GM12878 (cell line): ENCODE measurements at regions not wholly inside any gene's neighbourhood (a gene's known extent, or its start where the extent isn't known, plus 50 kb on each side); places are given as distances from the start of the nearest gene placed in this dataset.

Source experiments
- ATAC-seq: fragments of 200-7000 bp; cut with Tn5 transposase; 3 replicates; pipeline ENCODE4 v1.9.1; 2020; ENCODE audit warnings: mild to moderate bottlenecking, moderate library complexity
- BruUV-seq: library from RNA; stranded (reverse); fragments of 400-500 nt; replicated peaks from 2 replicates; lab custom pipeline; 2021; lab: Mats Ljungman, UMichigan
- CTCF ChIA-PET: fragments of 300-600 bp; sonication (Branson Sonifier 250); formaldehyde crosslinking; extraction: SDS; loops from one replicate; lab custom pipeline; 2021; ENCODE audit warnings: inconsistent platforms; lab: Yijun Ruan, JAX
- POLR2A ChIA-PET: fragments of 350-600 bp; formaldehyde crosslinking; extraction: SDS; loops from one replicate; lab custom pipeline; 2021; ENCODE audit warnings: inconsistent platforms; lab: Charles Lee
- RAD21 ChIA-PET: fragments of 300-600 bp; sonication (Branson Sonifier 250); formaldehyde crosslinking; loops from one replicate; lab custom pipeline; 2023; ENCODE audit warnings: antibody characterized with exemption; ENCODE audit not compliant: unreplicated experiment; lab: Charles Lee
- SMC1A ChIA-PET: fragments of 300-600 bp; sonication (Branson Sonifier 250); formaldehyde crosslinking; loops from one replicate; lab custom pipeline; 2023; ENCODE audit not compliant: unreplicated experiment, uncharacterized antibody; lab: Charles Lee
- DNase-seq: peaks from one replicate; pipeline ENCODE4 v3.0.0-alpha.2; 2011; ENCODE audit warnings: low read depth, low spot score
- FAIRE-seq: peaks from 3 replicates; lab custom pipeline; 2011; peaks lifted over from hg19 to GRCh38; lab: Jason Lieb, UNC
- H2AFZ ChIP-seq: 2 replicates; pipeline ENCODE4 v1.6.0; 2011; ENCODE audit warnings: low read depth, low read length, control low read depth; ENCODE audit not compliant: control insufficient read depth
- H3K27ac ChIP-seq: 2 replicates; pipeline ENCODE4 v1.5.1; 2011; ENCODE audit warnings: control low read depth; ENCODE audit not compliant: control insufficient read depth, insufficient read depth
- H3K27me3 ChIP-seq, 2 experiments: replicated peaks in 1 of 2; 2 replicates each; pipeline versions ENCODE4 v1.6.0 to v1.6.1; 2011; ENCODE audit warnings: low read length in 1 of 2; ENCODE audit not compliant: control insufficient read depth in 2 of 2, insufficient read depth in 2 of 2
- H3K36me3 ChIP-seq, 2 experiments: 2 replicates each; pipeline ENCODE4 v1.5.1; 2011; ENCODE audit warnings: low read length in 1 of 2; ENCODE audit not compliant: control insufficient read depth in 2 of 2, insufficient read depth in 2 of 2
- H3K4me1 ChIP-seq: 2 replicates; pipeline ENCODE4 v1.6.1; 2011; ENCODE audit warnings: mild to moderate bottlenecking, low read length, moderate library complexity, mixed read lengths; ENCODE audit not compliant: control insufficient read depth, insufficient read depth
- H3K4me2 ChIP-seq: 2 replicates; pipeline ENCODE4 v1.6.0; 2011; ENCODE audit warnings: control low read depth; ENCODE audit not compliant: control insufficient read depth, insufficient read depth
- H3K4me3 ChIP-seq: fragments of 200-600 bp; sonication (generic); 2 replicates; pipeline ENCODE4 v1.5.1; 2016
- H3K79me2 ChIP-seq: 2 replicates; pipeline ENCODE4 v1.6.0; 2011; ENCODE audit warnings: low read length; ENCODE audit not compliant: control insufficient read depth, insufficient read depth
- H3K9ac ChIP-seq: 2 replicates; pipeline ENCODE4 v1.8.0; 2011; ENCODE audit warnings: low read length, control low read depth, mixed read lengths; ENCODE audit not compliant: control insufficient read depth, insufficient read depth
- H3K9me3 ChIP-seq: replicated peaks from 3 replicates; pipeline ENCODE4 v1.5.1; 2011; ENCODE audit warnings: mild to moderate bottlenecking, low read length; ENCODE audit not compliant: control insufficient read depth, insufficient read depth
- H4K20me1 ChIP-seq: 2 replicates; pipeline ENCODE4 v1.6.0; 2011; ENCODE audit not compliant: control insufficient read depth, insufficient read depth
- ATF7 ChIP-seq: fragments of 450-650 bp; IDR thresholded peaks from 2 replicates; pipeline ENCODE4 v1.6.1; 2016; ENCODE audit warnings: low read depth, mild to moderate bottlenecking
- EED ChIP-seq: sonication (generic); IDR thresholded peaks from 2 replicates; pipeline ENCODE4 v1.6.1; 2016; ENCODE audit warnings: antibody characterized with exemption, low read depth
- HDAC2 ChIP-seq: fragments of 200-600 bp; sonication (generic); IDR thresholded peaks from 2 replicates; pipeline ENCODE4 v1.6.1; 2017
- JUNB ChIP-seq: IDR thresholded peaks from 2 replicates; pipeline ENCODE4 v1.6.1; 2016; ENCODE audit warnings: antibody characterized with exemption, mild to moderate bottlenecking
- MEF2B ChIP-seq: fragments of 450-650 bp; IDR thresholded peaks from 2 replicates; pipeline ENCODE4 v1.6.1; 2018; ENCODE audit warnings: mild to moderate bottlenecking, moderate library complexity; ENCODE audit not compliant: partially characterized antibody, poor library complexity, severe bottlenecking
- SUZ12 ChIP-seq: fragments of 200-600 bp; sonication (generic); IDR thresholded peaks from one replicate; pipeline ENCODE4 v1.6.1; 2018; ENCODE audit warnings: antibody characterized with exemption, mild to moderate bottlenecking; ENCODE audit not compliant: unreplicated experiment
- TBL1XR1 ChIP-seq: IDR thresholded peaks from 2 replicates; pipeline ENCODE4 v1.6.1; 2012; ENCODE audit warnings: low read depth, low read length, improper control_type of control experiment
- YBX1 ChIP-seq: fragments of 450-650 bp; IDR thresholded peaks from 2 replicates; pipeline ENCODE4 v1.6.1; 2016; ENCODE audit warnings: antibody characterized with exemption
- ZNF217 ChIP-seq: fragments of 450-650 bp; IDR thresholded peaks from 2 replicates; pipeline ENCODE4 v1.6.1; 2017; ENCODE audit warnings: antibody characterized with exemption, mild to moderate bottlenecking
- ZSCAN29 ChIP-seq: fragments of 450-650 bp; IDR thresholded peaks from 2 replicates; pipeline ENCODE4 v1.6.1; 2017; ENCODE audit warnings: mild to moderate bottlenecking, moderate library complexity
- WGBS: methylation state at CpG from one replicate; pipeline ENCODE4 v1.1.6; 2016; ENCODE audit warnings: low lambda C conversion rate; ENCODE audit not compliant: insufficient replicate concordance, insufficient coverage; ENCODE audit errors: missing lambda C conversion rate; 5-methylcytosine and 5-hydroxymethylcytosine counted together
- in situ Hi-C: fragments of 300-500 bp; cut with MboI; formaldehyde crosslinking; loops from 9 replicates; pipeline ENCODE4 v1.14.3; 2018; ENCODE audit warnings: mixed read lengths
- intact Hi-C: fragments of 100-400 bp; cut with micrococcal nuclease; formaldehyde crosslinking; loops from one replicate; pipeline ENCODE4 v1.14.2; 2022; ENCODE audit not compliant: unreplicated experiment
- TF ChIP-seq, protein P1 (sequence below): fragments of 450-650 bp; IDR thresholded peaks from 2 replicates; pipeline ENCODE4 v1.6.1; 2017; ENCODE audit warnings: antibody characterized with exemption, mild to moderate bottlenecking, moderate library complexity
- TF ChIP-seq, protein P2 (sequence below), 3 experiments: IDR thresholded peaks in 2 of 3; conservative IDR thresholded peaks in 1 of 3; 2 replicates each; pipeline ENCODE4 v1.5.1; 2011; ENCODE audit warnings: low read depth in 3 of 3, low read length in 3 of 3, mild to moderate bottlenecking in 3 of 3, control low read depth in 2 of 3, moderate library complexity in 2 of 3, inconsistent platforms in 1 of 3, mixed read lengths in 1 of 3; ENCODE audit not compliant: control insufficient read depth in 2 of 3, insufficient read depth in 1 of 3; ENCODE audit errors: extremely low read depth in 1 of 3
- TF ChIP-seq, protein P3 (sequence below): IDR thresholded peaks from 2 replicates; pipeline ENCODE4 v1.6.1; 2011; ENCODE audit warnings: low read depth, low read length, improper control_type of control experiment, borderline replicate concordance
- TF ChIP-seq, protein P4 (sequence below): fragments of 450-650 bp; IDR thresholded peaks from 2 replicates; pipeline ENCODE4 v1.6.1; 2017; ENCODE audit warnings: mild to moderate bottlenecking, moderate library complexity

DNA sequence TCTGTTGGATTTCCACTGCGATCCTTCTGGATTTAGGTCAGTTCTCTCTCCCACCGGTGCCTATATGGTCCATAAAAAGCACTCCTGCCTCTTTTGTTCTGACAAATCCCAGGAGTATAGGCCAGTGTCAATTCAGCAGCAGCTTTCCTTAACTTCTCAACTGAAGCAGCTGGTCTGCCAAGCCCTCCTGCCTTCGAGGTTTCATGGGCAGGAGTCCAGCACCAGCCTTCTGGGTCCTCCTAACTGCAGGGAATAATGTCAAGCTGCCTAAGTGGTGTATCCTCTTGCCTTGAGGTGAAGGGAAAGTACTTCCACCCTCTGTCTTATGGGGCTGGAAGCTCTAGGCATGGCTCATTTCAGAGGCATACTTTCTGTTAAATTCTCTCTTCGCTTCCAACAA, 149.4 kb upstream of the NCAM1 start (continued):
- TF ChIP-seq HDAC2, result no peak
- TF ChIP-seq, protein P1, sequence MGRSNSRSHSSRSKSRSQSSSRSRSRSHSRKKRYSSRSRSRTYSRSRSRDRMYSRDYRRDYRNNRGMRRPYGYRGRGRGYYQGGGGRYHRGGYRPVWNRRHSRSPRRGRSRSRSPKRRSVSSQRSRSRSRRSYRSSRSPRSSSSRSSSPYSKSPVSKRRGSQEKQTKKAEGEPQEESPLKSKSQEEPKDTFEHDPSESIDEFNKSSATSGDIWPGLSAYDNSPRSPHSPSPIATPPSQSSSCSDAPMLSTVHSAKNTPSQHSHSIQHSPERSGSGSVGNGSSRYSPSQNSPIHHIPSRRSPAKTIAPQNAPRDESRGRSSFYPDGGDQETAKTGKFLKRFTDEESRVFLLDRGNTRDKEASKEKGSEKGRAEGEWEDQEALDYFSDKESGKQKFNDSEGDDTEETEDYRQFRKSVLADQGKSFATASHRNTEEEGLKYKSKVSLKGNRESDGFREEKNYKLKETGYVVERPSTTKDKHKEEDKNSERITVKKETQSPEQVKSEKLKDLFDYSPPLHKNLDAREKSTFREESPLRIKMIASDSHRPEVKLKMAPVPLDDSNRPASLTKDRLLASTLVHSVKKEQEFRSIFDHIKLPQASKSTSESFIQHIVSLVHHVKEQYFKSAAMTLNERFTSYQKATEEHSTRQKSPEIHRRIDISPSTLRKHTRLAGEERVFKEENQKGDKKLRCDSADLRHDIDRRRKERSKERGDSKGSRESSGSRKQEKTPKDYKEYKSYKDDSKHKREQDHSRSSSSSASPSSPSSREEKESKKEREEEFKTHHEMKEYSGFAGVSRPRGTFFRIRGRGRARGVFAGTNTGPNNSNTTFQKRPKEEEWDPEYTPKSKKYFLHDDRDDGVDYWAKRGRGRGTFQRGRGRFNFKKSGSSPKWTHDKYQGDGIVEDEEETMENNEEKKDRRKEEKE, result no peak

DNA sequence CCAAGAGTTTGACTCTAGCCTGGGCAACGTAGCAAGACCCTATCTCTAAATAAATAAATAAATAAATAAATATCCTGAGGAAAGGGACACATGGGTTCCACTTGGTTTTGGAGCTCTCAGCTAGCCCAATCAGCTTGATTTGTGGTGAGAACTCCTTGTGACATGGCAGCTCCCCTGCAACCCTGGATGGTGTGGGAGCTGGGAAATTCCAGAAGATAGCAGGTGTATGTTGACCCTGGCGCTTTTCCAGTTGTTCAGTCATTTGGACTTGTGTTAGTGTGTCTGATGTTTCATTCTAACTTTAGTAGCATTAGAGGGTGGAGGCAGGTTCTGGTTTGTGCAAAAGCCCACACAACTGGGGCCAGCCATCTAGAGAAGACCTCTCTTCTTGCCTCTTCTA, 148.5 kb upstream of the NCAM1 start:
- Histone ChIP-seq H2AFZ (no peak overlapping the region), H3K9ac (no peak overlapping the region), H3K4me2 (no peak overlapping the region), H3K9me3 (no peaks in the 10 kb centered on the region), H4K20me1 (no peaks in the 10 kb centered on the region), H3K27ac (no peak overlapping the region), H3K4me3 (no peak overlapping the region), H3K36me3 (no peaks in the 10 kb centered on the region), H3K79me2 (no peaks in the 10 kb centered on the region), H3K4me1 (no peaks in the 10 kb centered on the region), H3K27me3 (no peaks in the 10 kb centered on the region; a peak in 1 of 4 replicates)
- ATAC-seq (no peak), DNase-seq (no peak), FAIRE-seq (no peak)
- ChIA-PET POLR2A (no interaction called here), CTCF (no interaction called here), RAD21 (no interaction called here), SMC1A (no interaction called here)
- BruUV-seq, result no TSS peak
- in situ Hi-C loops, result no loop called here
- whole genome bisulfite sequencing, result 4% methylated on average over 2 of the region's 2 CpGs
- TF ChIP-seq, protein P2, sequence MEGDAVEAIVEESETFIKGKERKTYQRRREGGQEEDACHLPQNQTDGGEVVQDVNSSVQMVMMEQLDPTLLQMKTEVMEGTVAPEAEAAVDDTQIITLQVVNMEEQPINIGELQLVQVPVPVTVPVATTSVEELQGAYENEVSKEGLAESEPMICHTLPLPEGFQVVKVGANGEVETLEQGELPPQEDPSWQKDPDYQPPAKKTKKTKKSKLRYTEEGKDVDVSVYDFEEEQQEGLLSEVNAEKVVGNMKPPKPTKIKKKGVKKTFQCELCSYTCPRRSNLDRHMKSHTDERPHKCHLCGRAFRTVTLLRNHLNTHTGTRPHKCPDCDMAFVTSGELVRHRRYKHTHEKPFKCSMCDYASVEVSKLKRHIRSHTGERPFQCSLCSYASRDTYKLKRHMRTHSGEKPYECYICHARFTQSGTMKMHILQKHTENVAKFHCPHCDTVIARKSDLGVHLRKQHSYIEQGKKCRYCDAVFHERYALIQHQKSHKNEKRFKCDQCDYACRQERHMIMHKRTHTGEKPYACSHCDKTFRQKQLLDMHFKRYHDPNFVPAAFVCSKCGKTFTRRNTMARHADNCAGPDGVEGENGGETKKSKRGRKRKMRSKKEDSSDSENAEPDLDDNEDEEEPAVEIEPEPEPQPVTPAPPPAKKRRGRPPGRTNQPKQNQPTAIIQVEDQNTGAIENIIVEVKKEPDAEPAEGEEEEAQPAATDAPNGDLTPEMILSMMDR (IDR thresholded peaks at IDR 0.05 in 2 of 3, conservative IDR thresholded peaks at IDR 0.05 in 1 of 3; ENCODE audit: control insufficient read depth in 2 of 3, extremely low read depth in 1 of 3, insufficient read depth in 1 of 3, low read depth in 3 of 3, low read length in 3 of 3), result no peak
- no peak for TF ChIP-seq YBX1
- TF ChIP-seq SUZ12, result no peak
- no peak for TF ChIP-seq EED
- TF ChIP-seq JUNB, result no peak
- no peak for TF ChIP-seq ZNF217
- TF ChIP-seq, protein P3, sequence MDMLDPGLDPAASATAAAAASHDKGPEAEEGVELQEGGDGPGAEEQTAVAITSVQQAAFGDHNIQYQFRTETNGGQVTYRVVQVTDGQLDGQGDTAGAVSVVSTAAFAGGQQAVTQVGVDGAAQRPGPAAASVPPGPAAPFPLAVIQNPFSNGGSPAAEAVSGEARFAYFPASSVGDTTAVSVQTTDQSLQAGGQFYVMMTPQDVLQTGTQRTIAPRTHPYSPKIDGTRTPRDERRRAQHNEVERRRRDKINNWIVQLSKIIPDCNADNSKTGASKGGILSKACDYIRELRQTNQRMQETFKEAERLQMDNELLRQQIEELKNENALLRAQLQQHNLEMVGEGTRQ, result no peak
- no peak for TF ChIP-seq ATF7
- no peak for TF ChIP-seq MEF2B
- TF ChIP-seq TBL1XR1, result no peak
- TF ChIP-seq ZSCAN29, result no peak
- TF ChIP-seq, protein P4, sequence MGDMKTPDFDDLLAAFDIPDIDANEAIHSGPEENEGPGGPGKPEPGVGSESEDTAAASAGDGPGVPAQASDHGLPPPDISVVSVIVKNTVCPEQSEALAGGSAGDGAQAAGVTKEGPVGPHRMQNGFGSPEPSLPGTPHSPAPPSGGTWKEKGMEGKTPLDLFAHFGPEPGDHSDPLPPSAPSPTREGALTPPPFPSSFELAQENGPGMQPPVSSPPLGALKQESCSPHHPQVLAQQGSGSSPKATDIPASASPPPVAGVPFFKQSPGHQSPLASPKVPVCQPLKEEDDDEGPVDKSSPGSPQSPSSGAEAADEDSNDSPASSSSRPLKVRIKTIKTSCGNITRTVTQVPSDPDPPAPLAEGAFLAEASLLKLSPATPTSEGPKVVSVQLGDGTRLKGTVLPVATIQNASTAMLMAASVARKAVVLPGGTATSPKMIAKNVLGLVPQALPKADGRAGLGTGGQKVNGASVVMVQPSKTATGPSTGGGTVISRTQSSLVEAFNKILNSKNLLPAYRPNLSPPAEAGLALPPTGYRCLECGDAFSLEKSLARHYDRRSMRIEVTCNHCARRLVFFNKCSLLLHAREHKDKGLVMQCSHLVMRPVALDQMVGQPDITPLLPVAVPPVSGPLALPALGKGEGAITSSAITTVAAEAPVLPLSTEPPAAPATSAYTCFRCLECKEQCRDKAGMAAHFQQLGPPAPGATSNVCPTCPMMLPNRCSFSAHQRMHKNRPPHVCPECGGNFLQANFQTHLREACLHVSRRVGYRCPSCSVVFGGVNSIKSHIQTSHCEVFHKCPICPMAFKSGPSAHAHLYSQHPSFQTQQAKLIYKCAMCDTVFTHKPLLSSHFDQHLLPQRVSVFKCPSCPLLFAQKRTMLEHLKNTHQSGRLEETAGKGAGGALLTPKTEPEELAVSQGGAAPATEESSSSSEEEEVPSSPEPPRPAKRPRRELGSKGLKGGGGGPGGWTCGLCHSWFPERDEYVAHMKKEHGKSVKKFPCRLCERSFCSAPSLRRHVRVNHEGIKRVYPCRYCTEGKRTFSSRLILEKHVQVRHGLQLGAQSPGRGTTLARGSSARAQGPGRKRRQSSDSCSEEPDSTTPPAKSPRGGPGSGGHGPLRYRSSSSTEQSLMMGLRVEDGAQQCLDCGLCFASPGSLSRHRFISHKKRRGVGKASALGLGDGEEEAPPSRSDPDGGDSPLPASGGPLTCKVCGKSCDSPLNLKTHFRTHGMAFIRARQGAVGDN, result no peak
- intact Hi-C loops, result no loop called here
